GM23338 (cell line): ENCODE measurements at regions not wholly inside any gene's neighbourhood (a gene's known extent, or its start where the extent isn't known, plus 50 kb on each side); places are given as distances from the start of the nearest gene placed in this dataset.

Experiments used
- STAT1 ChIP-seq: IDR thresholded peaks from one replicate; pipeline ENCODE4 v1.6.1; 2016; ENCODE audit warnings: antibody characterized with exemption; ENCODE audit not compliant: unreplicated experiment
- TF ChIP-seq, protein P1 (sequence below): fragments of 250-450 bp; sonication (Bioruptor Pico); IDR thresholded peaks from 2 replicates; pipeline ENCODE4 v1.5.0; 2020; ENCODE audit warnings: mild to moderate bottlenecking, moderate library complexity

DNA sequence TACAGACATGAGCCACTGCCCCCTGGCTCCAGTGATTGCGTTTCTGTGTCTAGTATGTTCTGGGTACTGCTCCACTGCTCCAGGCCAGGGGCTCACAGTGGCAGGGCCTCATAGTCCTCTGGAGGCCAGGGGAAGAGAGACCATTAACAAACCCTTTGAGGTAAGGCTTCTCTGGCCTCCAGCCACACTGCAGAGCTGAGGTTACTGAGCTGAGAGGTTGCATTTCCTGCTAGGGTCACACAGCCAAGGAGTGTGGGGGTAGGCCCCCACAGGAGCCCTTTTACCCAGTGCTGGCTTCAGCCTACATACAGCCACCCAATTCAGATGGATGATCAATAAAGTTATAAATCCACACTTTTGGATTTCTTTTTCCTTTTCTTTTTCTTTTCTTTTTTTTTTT lies 50.4 kb upstream of the DLX4 start (continued):
- TF ChIP-seq, protein P1, sequence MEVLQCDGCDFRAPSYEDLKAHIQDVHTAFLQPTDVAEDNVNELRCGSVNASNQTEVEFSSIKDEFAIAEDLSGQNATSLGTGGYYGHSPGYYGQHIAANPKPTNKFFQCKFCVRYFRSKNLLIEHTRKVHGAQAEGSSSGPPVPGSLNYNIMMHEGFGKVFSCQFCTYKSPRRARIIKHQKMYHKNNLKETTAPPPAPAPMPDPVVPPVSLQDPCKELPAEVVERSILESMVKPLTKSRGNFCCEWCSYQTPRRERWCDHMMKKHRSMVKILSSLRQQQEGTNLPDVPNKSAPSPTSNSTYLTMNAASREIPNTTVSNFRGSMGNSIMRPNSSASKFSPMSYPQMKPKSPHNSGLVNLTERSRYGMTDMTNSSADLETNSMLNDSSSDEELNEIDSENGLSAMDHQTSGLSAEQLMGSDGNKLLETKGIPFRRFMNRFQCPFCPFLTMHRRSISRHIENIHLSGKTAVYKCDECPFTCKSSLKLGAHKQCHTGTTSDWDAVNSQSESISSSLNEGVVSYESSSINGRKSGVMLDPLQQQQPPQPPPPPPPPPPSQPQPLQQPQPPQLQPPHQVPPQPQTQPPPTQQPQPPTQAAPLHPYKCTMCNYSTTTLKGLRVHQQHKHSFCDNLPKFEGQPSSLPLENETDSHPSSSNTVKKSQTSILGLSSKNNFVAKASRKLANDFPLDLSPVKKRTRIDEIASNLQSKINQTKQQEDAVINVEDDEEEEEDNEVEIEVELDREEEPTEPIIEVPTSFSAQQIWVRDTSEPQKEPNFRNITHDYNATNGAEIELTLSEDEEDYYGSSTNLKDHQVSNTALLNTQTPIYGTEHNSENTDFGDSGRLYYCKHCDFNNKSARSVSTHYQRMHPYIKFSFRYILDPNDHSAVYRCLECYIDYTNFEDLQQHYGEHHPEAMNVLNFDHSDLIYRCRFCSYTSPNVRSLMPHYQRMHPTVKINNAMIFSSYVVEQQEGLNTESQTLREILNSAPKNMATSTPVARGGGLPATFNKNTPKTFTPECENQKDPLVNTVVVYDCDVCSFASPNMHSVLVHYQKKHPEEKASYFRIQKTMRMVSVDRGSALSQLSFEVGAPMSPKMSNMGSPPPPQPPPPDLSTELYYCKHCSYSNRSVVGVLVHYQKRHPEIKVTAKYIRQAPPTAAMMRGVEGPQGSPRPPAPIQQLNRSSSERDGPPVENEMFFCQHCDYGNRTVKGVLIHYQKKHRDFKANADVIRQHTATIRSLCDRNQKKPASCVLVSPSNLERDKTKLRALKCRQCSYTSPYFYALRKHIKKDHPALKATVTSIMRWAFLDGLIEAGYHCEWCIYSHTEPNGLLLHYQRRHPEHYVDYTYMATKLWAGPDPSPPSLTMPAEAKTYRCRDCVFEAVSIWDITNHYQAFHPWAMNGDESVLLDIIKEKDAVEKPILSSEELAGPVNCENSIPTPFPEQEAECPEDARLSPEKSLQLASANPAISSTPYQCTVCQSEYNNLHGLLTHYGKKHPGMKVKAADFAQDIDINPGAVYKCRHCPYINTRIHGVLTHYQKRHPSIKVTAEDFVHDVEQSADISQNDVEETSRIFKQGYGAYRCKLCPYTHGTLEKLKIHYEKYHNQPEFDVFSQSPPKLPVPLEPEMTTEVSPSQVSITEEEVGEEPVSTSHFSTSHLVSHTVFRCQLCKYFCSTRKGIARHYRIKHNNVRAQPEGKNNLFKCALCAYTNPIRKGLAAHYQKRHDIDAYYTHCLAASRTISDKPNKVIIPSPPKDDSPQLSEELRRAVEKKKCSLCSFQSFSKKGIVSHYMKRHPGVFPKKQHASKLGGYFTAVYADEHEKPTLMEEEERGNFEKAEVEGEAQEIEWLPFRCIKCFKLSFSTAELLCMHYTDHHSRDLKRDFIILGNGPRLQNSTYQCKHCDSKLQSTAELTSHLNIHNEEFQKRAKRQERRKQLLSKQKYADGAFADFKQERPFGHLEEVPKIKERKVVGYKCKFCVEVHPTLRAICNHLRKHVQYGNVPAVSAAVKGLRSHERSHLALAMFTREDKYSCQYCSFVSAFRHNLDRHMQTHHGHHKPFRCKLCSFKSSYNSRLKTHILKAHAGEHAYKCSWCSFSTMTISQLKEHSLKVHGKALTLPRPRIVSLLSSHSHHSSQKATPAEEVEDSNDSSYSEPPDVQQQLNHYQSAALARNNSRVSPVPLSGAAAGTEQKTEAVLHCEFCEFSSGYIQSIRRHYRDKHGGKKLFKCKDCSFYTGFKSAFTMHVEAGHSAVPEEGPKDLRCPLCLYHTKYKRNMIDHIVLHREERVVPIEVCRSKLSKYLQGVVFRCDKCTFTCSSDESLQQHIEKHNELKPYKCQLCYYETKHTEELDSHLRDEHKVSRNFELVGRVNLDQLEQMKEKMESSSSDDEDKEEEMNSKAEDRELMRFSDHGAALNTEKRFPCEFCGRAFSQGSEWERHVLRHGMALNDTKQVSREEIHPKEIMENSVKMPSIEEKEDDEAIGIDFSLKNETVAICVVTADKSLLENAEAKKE (CRISPR knock-in tag) = no peak
- TF ChIP-seq STAT1 = no peak
